ENCODE measurements at regions not wholly inside any gene's neighbourhood (a gene's known extent, or its start where the extent isn't known, plus 50 kb on each side); places are given as distances from the start of the nearest gene placed in this dataset.

DNA sequence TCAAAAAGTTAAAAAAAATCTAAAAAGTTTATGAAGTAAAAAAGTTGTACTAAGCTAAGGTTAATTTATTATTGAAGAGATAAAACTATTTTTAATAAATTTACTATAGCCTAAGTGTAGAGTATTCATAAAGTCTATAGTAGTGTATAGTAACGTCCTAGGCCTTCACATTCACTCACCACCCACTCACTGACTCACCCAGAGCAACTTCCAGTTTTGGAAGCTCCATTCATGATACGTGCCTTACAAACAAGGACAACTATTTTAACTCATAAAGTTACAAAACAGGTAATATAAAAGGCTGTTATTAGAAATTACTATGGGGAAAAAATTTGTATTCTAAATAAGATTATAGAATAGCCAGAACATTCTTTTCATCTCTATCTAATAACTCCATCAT is 158.9 kb upstream of the FN1 start:
- no peak for TF ChIP-seq RAD21 (conservative IDR thresholded peaks at IDR 0.05)
- no peak for TF ChIP-seq EP300 (conservative IDR thresholded peaks at IDR 0.05; ENCODE audit: poor library complexity, severe bottlenecking)
- TF ChIP-seq, protein P1, sequence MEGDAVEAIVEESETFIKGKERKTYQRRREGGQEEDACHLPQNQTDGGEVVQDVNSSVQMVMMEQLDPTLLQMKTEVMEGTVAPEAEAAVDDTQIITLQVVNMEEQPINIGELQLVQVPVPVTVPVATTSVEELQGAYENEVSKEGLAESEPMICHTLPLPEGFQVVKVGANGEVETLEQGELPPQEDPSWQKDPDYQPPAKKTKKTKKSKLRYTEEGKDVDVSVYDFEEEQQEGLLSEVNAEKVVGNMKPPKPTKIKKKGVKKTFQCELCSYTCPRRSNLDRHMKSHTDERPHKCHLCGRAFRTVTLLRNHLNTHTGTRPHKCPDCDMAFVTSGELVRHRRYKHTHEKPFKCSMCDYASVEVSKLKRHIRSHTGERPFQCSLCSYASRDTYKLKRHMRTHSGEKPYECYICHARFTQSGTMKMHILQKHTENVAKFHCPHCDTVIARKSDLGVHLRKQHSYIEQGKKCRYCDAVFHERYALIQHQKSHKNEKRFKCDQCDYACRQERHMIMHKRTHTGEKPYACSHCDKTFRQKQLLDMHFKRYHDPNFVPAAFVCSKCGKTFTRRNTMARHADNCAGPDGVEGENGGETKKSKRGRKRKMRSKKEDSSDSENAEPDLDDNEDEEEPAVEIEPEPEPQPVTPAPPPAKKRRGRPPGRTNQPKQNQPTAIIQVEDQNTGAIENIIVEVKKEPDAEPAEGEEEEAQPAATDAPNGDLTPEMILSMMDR (IDR thresholded peaks at IDR 0.05; ENCODE audit: poor library complexity, severe bottlenecking), result no peak
- TF ChIP-seq POLR2AphosphoS5 (IDR thresholded peaks at IDR 0.05), result no peak
- H4K20me1 ChIP-seq (ENCODE audit: insufficient read depth), result no peaks in the 10 kb centered on the region
- H3K9ac ChIP-seq (ENCODE audit: low read length), result no peak overlapping the region
- no peaks in the 10 kb centered on the region for H3K36me3 ChIP-seq (ENCODE audit: insufficient read depth, low read length)
- no peaks in the 10 kb centered on the region for H3K9me3 ChIP-seq (ENCODE audit: low read length)
- H3F3A ChIP-seq (ENCODE audit: insufficient read depth, low read length, poor library complexity, severe bottlenecking), result no peaks in the 10 kb centered on the region
- no peak overlapping the region for H3K4me3 ChIP-seq (ENCODE audit: low read length)
- H2AFZ ChIP-seq (ENCODE audit: low read depth, low read length), result no peak overlapping the region
- H3K27ac ChIP-seq (ENCODE audit: low read length), result no peak overlapping the region
- no peak overlapping the region for H3K4me2 ChIP-seq (ENCODE audit: low read length)
- H3K9me2 ChIP-seq (ENCODE audit: insufficient read depth, low read length), result no peaks in the 10 kb centered on the region
- no peaks in the 10 kb centered on the region for H3K79me2 ChIP-seq (replicated peaks; ENCODE audit: insufficient read depth, low read length)
- H3K27me3 ChIP-seq (ENCODE audit: insufficient read depth, low read depth, low read length), result no peaks in the 10 kb centered on the region

DNA sequence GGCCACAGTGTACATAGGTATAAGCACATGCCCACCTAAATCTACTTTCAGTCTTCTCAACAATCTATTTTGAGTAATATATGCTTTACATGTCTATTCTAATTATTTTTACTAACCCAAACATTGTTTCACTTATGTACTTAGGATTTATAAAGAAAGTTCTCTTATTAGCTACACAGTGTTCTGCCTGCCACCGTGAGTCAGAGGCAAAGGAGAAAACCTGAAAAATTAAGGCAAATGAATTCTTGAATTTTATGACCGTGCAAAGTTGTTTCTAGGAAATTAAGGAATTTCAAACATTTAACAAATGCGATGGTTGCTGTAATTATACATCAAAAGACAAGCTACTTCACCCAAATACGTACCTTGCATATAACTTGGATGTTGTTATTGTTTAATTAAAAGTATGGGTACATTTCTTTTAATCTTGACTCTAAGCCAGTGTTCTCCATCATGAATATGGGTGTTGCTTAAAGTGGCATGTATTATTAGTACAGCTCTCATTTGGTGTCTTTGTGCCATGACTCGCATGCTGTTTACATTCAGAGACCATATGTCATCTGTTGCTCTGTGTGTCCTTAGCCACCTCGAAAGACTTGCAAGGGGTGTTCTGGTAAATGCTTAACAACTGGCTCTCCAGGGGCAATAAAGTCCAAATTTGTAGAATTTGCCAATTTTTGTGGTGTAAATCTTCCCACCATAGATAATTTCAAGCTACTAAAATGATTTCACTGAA is 154.3 kb upstream of the FN1 start:
- H3K36me3 ChIP-seq (ENCODE audit: insufficient read depth, low read length), result no peaks in the 10 kb centered on the region
- no peaks in the 10 kb centered on the region for H4K20me1 ChIP-seq (ENCODE audit: insufficient read depth)
- H3K4me2 ChIP-seq (ENCODE audit: low read length), result no peak overlapping the region
- H2AFZ ChIP-seq (ENCODE audit: low read depth, low read length), result no peak overlapping the region
- H3F3A ChIP-seq (ENCODE audit: insufficient read depth, low read length, poor library complexity, severe bottlenecking), result no peaks in the 10 kb centered on the region
- H3K4me3 ChIP-seq (ENCODE audit: low read length), result no peak overlapping the region
- no peaks in the 10 kb centered on the region for H3K79me2 ChIP-seq (replicated peaks; ENCODE audit: insufficient read depth, low read length)
- no peaks in the 10 kb centered on the region for H3K9me3 ChIP-seq (ENCODE audit: low read length)
- no peaks in the 10 kb centered on the region for H3K9me2 ChIP-seq (ENCODE audit: insufficient read depth, low read length)
- TF ChIP-seq TAF1 (IDR thresholded peaks at IDR 0.05; ENCODE audit: low read depth) (no peak), EZH2 (IDR thresholded peaks at IDR 0.05; ENCODE audit: borderline replicate concordance, insufficient read depth, low read length, poor library complexity, severe bottlenecking) (no peak), POLR2AphosphoS5 (IDR thresholded peaks at IDR 0.05) (no peak), MXI1 (conservative IDR thresholded peaks at IDR 0.05; ENCODE audit: poor library complexity, severe bottlenecking) (no peak), RAD21 (conservative IDR thresholded peaks at IDR 0.05) (no peak), SMC3 (conservative IDR thresholded peaks at IDR 0.05; ENCODE audit: poor library complexity) (no peak), EP300 (conservative IDR thresholded peaks at IDR 0.05; ENCODE audit: poor library complexity, severe bottlenecking) (no peak)
- TF ChIP-seq, protein P1 (IDR thresholded peaks at IDR 0.05; ENCODE audit: poor library complexity, severe bottlenecking), result no peak
- TF ChIP-seq, protein P2, sequence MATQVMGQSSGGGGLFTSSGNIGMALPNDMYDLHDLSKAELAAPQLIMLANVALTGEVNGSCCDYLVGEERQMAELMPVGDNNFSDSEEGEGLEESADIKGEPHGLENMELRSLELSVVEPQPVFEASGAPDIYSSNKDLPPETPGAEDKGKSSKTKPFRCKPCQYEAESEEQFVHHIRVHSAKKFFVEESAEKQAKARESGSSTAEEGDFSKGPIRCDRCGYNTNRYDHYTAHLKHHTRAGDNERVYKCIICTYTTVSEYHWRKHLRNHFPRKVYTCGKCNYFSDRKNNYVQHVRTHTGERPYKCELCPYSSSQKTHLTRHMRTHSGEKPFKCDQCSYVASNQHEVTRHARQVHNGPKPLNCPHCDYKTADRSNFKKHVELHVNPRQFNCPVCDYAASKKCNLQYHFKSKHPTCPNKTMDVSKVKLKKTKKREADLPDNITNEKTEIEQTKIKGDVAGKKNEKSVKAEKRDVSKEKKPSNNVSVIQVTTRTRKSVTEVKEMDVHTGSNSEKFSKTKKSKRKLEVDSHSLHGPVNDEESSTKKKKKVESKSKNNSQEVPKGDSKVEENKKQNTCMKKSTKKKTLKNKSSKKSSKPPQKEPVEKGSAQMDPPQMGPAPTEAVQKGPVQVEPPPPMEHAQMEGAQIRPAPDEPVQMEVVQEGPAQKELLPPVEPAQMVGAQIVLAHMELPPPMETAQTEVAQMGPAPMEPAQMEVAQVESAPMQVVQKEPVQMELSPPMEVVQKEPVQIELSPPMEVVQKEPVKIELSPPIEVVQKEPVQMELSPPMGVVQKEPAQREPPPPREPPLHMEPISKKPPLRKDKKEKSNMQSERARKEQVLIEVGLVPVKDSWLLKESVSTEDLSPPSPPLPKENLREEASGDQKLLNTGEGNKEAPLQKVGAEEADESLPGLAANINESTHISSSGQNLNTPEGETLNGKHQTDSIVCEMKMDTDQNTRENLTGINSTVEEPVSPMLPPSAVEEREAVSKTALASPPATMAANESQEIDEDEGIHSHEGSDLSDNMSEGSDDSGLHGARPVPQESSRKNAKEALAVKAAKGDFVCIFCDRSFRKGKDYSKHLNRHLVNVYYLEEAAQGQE (IDR thresholded peaks at IDR 0.05; ENCODE audit: borderline replicate concordance), result no peak
- H3K27ac ChIP-seq (ENCODE audit: low read length), result no peak overlapping the region
- no peaks in the 10 kb centered on the region for H3K27me3 ChIP-seq (ENCODE audit: insufficient read depth, low read depth, low read length)
- no peak overlapping the region for H3K9ac ChIP-seq (ENCODE audit: low read length)

Measured in neural cell (in vitro differentiated cells).